A549 (cell line): ENCODE measurements at regions not wholly inside any gene's neighbourhood (a gene's known extent, or its start where the extent isn't known, plus 50 kb on each side); places are given as distances from the start of the nearest gene placed in this dataset.

Experiments used
- CTCF ChIP-seq: fragments of >200 bp; sonication (Bioruptor Twin); formaldehyde crosslinking; IDR thresholded peaks from 3 replicates; pipeline ENCODE4 v1.5.1; 2016
- EP300 ChIP-seq, 2 experiments: fragments of >200 bp; sonication (Bioruptor Twin); formaldehyde crosslinking; IDR thresholded peaks; 2 replicates in 1 of 2; 3 replicates in 1 of 2; pipeline ENCODE4 v1.6.1; 2016 to 2017
- ESRRA ChIP-seq: fragments of 150-350 bp; IDR thresholded peaks from 2 replicates; pipeline ENCODE4 v1.6.1; 2014; ENCODE audit warnings: mild to moderate bottlenecking, low read length, borderline replicate concordance
- FOSL2 ChIP-seq, 2 experiments: fragments of 450-650 bp in 1 of 2; fragments of >200 bp in 1 of 2; sonication (Bioruptor Twin) in 1 of 2; formaldehyde crosslinking; IDR thresholded peaks; 2 replicates each; pipeline versions ENCODE4 v1.5.0 to v1.6.1; 2016 to 2020; ENCODE audit warnings: mild to moderate bottlenecking in 1 of 2, moderate library complexity in 1 of 2
- HDAC2 ChIP-seq: fragments of 200-600 bp; sonication (generic); IDR thresholded peaks from 2 replicates; pipeline ENCODE4 v1.6.1; 2016
- MYC ChIP-seq: IDR thresholded peaks from 2 replicates; pipeline ENCODE4 v1.6.1; 2012; ENCODE audit warnings: mild to moderate bottlenecking, inconsistent platforms, low read length, improper control_type of control experiment, borderline replicate concordance
- PBX3 ChIP-seq: IDR thresholded peaks from 2 replicates; pipeline ENCODE4 v1.6.1; 2012
- PHF8 ChIP-seq: fragments of 200-600 bp; sonication (generic); IDR thresholded peaks from 2 replicates; pipeline ENCODE4 v1.6.1; 2016; ENCODE audit warnings: low read depth, mild to moderate bottlenecking, antibody characterized with exemption, moderate library complexity, borderline replicate concordance
- POLR2A ChIP-seq: IDR thresholded peaks from 2 replicates; pipeline ENCODE4 v1.6.1; 2012; ENCODE audit warnings: mild to moderate bottlenecking, low read length
- RAD21 ChIP-seq, 2 experiments: fragments of >200 bp in 1 of 2; sonication (Bioruptor Twin) in 1 of 2; formaldehyde crosslinking in 1 of 2; IDR thresholded peaks in 1 of 2; conservative IDR thresholded peaks in 1 of 2; 2 replicates in 1 of 2; 3 replicates in 1 of 2; pipeline ENCODE4 v1.6.1; 2012 to 2018; ENCODE audit warnings: inconsistent platforms in 1 of 2
- ZSCAN20 ChIP-seq: fragments of 250-450 bp; sonication (Bioruptor Pico); IDR thresholded peaks from 2 replicates; pipeline ENCODE4 v1.8.0; 2022; ENCODE audit warnings: mild to moderate bottlenecking, moderate library complexity
- TF ChIP-seq, protein P1 (sequence below): IDR thresholded peaks from 2 replicates; pipeline ENCODE4 v1.6.1; 2012

DNA sequence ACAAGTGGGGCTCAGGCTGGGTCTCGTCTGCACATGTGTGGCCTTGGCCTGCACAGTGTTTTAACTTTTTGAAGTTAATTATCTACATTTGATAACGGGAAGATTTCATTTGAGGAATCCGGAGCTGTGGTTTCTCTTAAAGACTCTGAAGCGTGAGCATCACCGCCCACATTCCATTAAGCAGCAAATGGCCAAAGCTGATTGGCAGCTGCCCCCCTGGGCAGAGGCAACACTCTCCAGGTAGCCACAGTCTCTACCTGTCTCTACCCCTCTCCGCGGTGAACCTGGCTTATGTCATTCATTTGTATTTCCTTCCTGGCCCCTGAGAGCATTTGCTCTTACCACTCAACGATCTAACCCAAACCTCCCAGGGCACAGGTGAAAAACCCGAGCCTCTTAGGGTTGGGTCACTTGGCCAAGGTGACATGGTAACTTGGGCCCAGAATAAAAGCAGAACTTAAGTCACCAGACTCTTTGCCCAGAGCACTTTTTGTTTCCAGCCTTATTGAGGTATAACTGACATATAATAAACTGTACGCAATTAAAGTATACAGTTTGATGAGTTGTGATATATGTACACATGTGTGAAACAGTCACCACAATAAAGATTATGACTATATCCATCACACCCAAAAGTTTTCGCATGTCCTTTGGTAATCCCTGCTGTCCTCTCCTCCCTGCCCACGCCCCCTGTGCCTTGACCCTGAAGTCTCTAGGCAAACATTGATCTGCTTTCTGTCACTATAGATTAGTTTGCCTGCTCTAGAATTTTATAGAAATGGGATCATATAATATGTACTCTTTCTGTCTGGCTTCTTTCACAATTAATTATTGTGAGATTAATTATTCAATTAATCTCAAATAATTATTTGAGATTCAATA is 245.7 kb upstream of the HES1 start:
- TF ChIP-seq CTCF (no peak), ESRRA (no peak), PHF8 (no peak), FOSL2 (IDR thresholded peaks at IDR 0.05) (no peak), FOSL2 (CRISPR knock-in tag; IDR thresholded peaks at IDR 0.05) (no peak), HDAC2 (no peak), EP300 (IDR thresholded peaks at IDR 0.05) (no peak), RAD21 (conservative IDR thresholded peaks at IDR 0.05 in 1 of 2, IDR thresholded peaks at IDR 0.05 in 1 of 2) (no peak), PBX3 (no peak), POLR2A (no peak), MYC (no peak), ZSCAN20 (no peak)
- TF ChIP-seq, protein P1, sequence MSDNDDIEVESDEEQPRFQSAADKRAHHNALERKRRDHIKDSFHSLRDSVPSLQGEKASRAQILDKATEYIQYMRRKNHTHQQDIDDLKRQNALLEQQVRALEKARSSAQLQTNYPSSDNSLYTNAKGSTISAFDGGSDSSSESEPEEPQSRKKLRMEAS, result no peak
